ENCODE measurements at regions not wholly inside any gene's neighbourhood (a gene's known extent, or its start where the extent isn't known, plus 50 kb on each side); places are given as distances from the start of the nearest gene placed in this dataset.
"Not testable (repeated sequence)": the region's sequence is repeated elsewhere in the genome, so short reads cannot be mapped to it uniquely, and the experiment has no call there.

- no peak for DNase-seq
Observed at GRCh38 chr6:69466979-69467570, 329.7 kb downstream of the LMBRD1 start.

DNA sequence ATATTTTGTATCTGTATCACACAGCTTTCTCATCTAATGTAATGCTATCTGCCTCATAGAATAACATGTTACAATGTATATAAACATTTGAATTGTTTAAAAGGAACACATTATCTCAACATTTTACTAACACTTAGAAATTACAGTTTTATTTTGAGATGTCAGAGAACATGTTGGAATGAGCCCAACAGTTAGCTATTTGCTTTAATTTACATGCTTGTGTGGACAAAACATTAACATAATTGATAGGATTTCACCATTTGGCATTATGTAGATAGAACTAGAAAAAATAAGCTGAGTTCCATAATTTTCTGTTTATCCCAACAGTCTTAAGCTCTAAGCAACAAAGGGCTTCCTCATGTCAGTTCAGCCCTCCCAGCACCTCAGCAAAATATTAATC lies 330.9 kb downstream of the LMBRD1 start:
- DNase-seq: no peak

- DNase-seq: no peak
Observed at GRCh38 chr6:69456086-69456485, 340.7 kb downstream of the LMBRD1 start.

- not testable (repeated sequence) for DNase-seq
Observed at GRCh38 chr6:69454619-69455018, 342.2 kb downstream of the LMBRD1 start.

- not testable (repeated sequence) for DNase-seq
Observed at GRCh38 chr6:69450493-69450892, 346.3 kb downstream of the LMBRD1 start.

- DNase-seq: no peak
Observed at GRCh38 chr6:69449887-69450286, 346.9 kb downstream of the LMBRD1 start.
